GM19438 (cell line): ENCODE measurements at regions not wholly inside any gene's neighbourhood (a gene's known extent, or its start where the extent isn't known, plus 50 kb on each side); places are given as distances from the start of the nearest gene placed in this dataset.
A peak's percentile ranks its signal among the peaks of the same experiment; 100 is the strongest.
"Not testable (repeated sequence)": the region's sequence is repeated elsewhere in the genome, so short reads cannot be mapped to it uniquely, and the experiment has no call there.

Experiments
- ATAC-seq: cut with Tn5 transposase; IDR thresholded peaks from one replicate; pipeline ENCODE4 v1.9.1; 2021; ENCODE audit warnings: low read depth; ENCODE audit not compliant: unreplicated experiment

DNA sequence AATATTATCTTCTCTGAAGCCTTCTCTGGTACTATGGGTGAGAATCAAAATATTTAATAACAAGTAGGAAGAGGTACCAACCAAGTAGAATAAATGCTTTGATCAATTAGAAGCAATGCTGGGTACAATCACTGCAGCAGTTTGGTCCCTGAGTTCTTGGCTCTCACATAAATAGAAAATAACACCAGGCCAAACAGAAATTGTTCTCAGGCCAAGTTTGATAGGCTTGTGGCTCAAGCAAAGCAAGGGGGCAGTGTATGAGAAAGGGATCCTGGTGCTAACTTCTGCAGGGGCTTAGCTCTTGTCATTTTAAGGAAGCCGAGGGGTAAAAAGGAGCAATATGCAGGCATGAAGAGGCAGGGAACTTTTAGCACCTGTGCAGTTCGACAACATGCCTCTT lies 146.8 kb upstream of the TMEM229A start:
- no peak for ATAC-seq

DNA sequence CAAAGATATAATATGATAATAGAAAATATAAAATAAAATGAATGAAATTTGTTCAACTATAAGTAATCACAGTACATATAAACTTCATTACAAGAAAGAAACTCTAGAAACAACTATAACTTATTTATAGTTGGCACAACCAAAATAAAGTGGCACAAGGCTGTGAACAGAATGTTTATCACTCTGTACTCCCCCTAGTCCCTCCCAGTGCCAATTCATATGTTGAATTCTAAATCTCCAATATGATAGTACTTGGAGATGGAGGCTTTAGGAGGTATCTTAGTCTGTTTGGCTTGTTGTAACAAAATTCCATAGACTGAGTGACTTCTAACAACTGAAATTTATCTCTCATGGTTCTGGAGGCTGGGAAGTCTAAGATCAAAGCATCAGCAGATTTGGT lies 145.0 kb upstream of the TMEM229A start:
- ATAC-seq: no peak

DNA sequence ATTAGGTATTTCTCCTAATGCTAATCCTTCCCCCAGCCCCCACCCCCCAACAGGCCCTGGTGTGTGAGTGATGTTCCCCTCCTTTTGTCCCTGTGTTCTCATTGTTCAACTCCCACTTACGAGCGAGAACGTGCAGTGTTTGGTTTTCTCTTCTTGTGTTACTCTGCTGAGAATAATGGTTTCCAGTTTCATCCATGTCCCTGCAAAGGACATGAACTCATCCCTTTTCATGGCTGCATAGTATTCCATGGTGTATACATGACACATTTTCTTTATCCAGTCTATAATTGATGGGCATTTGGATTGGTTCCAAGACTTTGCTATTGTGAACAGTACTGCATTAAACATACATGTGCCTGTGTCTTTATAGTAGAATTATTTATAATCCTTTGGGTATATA lies 138.9 kb upstream of the TMEM229A start:
- not testable (repeated sequence) for ATAC-seq

DNA sequence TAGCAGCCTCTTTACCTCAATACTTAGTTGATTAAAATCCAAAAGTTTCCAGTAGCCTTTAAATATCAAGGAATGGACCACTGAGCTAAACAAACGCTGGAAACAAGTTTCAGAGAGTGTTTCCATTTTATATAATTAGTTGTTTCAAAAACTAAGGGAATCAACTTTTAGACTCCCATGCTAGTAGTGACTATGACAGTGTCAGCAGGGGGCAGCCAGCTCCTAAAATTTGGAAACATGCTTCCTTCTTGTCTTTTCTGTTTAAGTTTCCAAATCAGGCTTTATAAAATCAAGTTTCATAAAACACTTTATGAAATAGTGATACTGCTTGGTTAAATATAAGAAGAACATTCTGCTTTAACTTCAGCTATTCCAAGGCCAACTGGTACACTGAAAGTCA lies 138.2 kb upstream of the TMEM229A start:
- ATAC-seq: no peak

DNA sequence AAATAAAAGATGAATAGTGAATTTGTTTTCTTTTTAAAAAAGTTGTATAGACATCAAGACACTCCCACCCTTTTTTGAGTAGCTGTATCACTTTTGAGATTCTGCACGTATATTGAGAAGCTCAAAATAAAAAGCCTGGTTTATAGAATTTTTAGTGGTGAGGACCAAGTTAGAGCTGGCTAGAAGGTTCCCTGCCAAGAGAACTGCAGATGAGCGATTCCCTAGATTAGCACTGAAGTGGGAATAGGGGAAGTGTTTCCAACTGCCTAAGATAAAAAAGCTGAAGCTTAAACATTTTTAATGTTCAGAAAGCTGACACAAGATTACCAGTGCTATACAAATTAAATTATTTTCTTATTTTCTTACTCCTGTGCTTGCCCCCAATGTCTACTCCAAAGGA lies 135.7 kb upstream of the TMEM229A start:
- no peak for ATAC-seq

DNA sequence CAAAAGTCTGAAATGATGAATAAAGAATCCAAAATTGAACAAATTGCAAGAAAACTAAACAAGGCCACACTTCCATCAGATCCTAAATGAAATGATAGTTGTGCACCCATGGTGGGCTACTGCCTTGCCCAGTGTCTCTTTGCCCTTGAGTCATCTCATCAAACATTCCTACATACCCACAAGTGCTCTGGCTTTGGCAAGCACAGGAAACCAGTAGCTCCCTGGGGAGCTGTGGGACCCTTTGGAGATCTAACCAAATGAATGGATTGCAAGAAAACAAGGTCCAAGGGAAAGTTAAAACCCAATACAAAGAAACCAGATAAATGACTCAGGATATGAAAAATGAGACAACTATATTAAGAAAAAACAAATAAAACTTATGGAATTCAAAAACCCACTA lies 129.8 kb upstream of the TMEM229A start:
- ATAC-seq: no peak

DNA sequence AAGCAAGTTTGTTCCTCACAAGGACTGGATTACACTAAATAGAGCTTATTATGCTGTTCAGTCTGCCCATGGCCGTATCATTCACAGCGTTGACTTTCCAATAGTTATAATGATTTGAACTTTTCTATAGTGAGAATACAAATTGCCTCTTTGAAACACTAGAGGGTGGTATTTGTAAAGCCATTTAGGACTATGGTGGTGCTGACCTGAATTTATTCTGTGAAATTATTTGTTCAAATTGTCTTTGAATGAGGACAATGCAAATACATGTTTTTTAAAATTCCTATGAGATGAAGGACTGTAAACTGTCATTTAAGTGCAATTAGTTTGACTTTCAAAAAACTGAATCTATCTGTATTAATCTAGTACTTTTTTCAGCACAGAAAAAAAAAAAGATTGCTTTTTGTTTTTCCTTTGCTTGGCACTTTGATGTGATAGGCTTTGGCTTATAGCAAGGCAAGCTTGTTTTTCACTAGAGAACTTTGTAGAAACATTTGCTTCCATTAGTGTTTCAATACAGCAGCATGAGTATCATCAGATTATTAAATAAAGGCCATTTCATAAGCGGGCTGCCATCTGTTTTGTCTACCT lies 122.7 kb upstream of the TMEM229A start:
- ATAC-seq: no peak

DNA sequence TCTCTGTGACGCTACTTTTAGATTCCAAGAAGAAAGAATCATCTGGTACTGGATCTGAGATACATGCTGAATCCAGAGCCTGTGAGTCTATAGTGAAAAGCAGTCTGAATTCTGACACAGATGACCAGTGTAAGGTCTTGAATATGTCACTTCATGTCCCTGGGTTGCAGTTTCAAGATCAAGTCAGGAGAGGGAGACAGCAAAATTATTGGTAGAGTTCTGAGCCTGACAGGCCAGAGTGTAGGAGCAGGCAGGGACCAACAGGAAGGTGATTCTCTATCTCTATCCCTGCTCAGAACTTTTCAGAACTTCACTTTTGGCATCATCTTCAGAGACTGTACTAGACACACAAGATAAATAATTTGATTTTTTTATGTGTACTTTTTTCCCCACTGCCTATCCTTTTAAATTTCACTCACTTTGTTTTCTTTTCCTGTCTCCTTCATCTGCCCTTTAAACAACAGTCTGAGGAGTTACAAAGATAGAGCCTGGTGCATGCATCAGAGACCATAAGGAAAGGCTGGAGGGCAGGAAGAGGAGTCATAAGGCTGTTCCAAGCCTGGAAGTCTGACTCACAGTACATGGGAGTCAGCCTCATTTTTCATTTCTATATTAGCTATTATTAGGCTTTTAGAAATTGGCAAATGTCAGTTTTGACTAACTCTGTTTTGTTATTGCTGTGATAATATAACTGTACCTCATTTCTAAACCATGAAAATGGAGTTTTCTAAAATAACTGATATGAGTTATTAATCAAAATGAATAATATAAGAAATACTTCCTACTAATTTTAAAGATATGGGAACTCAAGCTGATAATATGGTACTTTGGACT lies 120.2 kb upstream of the TMEM229A start:
- peak; percentile 82 for ATAC-seq

DNA sequence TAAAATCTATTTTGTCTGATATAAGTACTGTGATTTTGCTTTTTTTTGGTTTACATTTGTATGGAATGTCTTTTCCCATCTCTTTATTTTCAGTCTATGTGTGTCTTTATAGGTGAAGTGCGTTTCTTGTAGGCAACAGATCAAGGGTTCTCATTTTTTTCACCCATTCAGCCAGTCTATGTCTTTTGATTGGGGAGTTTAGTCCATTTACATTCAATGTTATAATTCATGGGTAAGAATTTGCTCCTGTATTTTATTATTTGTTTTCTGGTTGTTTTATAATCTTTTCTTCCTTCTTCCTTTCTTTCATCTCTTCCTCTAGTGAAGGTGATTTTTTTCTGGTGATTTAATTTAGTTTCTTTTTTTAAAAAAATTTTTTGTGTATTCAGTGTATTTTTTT lies 104.8 kb upstream of the TMEM229A start:
- no peak for ATAC-seq

DNA sequence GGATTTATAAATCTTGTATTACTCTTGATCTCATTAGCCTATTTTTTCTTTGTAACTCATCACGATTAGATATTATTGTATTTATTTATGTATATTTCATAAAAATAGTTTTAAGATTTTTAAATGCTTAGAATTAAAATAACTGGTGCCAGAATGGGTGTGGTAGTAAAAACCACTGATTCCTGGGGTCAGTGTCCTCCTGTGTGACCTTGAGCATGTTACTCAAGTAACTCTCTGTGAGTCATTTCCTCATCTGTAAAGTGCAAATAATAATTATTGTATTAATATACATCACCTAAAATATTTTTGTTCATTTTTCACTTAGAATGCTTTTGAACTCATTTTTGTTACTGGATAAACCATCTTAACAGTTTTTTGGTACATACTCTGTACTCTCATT lies 91.3 kb upstream of the TMEM229A start:
- no peak for ATAC-seq

DNA sequence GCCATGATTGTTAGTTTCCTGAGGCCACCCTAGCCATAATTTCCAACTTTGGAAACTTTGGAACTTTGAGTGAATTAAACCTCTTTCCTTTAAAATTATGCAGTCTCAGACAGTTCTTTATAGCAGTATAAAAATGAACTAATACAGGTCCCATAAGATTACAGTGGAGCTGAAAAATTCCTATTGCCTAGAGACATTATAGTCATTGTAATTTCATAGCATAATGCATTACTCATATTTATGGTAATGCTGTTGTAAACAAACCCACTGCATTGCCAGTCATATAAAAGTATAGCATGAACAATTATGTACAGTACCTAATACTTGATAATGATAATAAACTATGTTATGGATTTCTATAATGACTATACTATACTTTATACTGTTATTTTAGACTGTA lies 88.0 kb upstream of the TMEM229A start:
- no peak for ATAC-seq

DNA sequence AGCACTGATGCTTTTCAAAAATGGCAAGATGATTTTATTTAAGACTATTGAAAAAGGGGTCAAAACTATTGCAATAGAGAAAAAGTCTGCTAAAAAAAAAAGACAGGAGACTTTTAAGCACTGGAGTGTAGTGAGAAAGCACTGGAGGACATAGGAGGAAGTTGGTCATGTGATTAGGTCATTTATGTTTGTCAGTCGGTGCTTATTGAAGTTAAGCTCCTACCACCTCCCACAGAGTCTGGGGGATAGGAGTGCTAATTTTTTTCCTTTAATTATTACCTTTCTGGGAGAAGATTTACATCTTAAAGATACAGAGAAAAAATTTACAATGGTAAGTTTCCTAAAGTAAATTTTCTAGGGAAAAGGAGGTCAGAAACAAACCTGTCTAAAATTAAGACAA lies 80.2 kb upstream of the TMEM229A start:
- no peak for ATAC-seq

DNA sequence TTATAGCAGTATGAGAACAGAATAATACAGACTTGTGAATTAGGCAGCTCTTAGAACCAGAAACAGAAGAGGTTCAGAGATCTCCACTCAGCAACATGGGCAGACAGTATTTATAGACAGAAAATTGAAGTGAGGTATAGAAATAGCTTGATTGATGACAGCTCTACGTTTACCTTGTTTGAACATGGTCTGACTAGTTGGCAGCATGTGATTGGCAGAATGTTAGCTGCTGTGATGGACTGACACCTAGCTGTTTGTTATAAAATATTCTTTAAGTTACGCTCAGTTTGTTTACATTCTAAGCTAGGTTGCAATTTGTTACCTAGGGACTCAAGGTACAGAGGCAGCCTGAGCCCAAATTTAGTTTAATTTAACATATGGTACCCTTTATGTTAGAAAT lies 73.7 kb upstream of the TMEM229A start:
- no peak for ATAC-seq

DNA sequence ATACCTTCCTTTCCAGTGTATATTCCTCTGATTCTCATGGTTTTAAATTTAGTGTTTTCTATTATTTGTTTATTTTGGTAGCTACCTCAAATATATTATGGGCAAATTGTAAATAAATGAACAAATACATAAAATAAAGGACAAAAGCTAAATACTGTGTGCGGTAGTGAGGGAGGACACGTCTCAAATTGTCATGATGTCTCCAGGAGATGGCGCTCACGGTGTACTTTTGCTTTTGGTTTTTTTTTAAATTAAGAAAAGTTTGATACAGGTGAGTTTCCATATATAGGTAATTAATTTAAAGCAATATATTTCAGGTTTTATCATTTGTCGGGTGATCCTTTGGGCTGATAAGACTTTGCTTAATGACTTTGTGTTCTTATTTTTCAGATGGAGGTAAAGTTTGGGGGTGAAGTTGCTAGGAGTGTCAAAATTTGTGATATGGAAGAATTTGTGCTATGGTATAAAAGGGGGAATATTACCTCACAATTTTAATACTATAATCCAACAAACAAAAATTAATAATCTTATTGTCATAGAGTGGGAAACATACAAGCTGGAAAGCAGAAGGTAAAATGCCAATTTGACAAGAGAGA lies 68.4 kb upstream of the TMEM229A start:
- ATAC-seq: no peak

DNA sequence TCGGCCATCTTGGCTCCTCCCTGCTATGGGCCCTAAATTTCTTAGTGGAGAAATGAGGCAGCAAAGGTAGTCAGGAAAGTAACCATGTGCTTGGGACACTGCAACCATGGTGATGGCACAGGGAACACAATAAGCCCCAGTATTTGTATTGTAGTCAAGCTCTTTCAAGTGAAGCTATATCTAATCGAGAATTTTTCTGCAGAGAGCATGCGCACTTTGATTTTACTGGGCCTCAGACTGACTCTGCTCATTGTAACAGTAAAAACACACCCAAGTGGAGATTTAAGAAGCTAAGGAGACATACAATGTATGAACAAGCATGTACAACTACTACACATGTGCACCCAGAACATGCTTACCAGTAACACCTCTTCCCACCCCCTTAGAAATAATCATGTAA lies 67.3 kb upstream of the TMEM229A start:
- no peak for ATAC-seq

DNA sequence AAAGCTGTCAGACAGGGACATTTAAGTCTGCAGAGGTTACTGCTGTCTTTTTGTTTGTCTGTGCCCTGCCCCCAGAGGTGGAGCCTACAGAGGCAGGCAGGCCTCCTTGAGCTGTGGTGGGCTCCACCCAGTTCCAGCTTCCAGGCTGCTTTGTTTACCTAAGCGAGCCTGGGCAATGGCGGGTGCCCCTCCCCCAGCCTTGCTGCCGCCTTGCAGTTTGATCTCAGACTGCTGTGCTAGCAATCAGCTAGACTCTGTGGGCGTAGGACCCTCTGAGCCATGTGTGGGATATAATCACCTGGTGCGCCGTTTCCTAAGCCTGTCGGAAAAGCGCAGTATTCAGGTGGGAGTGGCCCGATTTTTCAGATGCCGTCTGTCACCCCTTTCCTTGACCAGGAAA lies 66.7 kb upstream of the TMEM229A start:
- not testable (repeated sequence) for ATAC-seq

DNA sequence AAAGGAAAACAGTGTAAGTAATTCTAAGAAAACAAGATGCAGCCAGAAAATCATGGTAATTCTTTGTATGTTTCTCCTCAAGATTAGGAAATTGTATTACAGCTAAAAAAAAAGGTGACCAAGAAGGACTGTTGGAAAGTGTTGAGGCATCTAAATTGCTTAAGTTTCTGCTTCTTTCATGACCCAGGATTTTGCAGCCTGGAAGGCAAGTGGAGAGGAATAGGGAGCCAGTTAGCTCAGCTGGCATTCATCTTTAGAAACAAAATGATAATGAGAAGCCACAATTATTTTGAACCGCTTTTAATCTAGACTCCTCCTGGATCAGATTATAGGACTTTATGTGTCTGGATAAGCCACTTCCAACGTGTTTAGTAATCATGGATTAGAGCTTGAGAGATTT lies 56.8 kb upstream of the TMEM229A start:
- ATAC-seq: no peak

DNA sequence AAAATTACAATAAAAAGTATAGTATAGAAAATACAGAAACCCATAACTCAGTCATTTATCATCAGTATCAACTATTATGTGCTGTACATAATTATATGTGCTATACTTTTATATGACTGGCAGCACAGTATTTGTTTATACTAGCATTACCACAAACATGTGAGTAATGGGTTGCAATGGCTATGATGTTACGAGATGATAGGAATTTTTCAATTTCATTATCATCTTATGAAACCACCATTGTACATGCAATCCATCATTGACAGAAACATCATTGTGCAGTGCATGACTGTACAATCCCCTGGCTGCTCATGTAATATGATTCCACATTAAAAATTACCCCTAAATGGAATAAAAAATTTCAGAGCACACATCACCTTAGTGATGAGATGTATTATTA lies 55.7 kb upstream of the TMEM229A start:
- ATAC-seq: no peak

DNA sequence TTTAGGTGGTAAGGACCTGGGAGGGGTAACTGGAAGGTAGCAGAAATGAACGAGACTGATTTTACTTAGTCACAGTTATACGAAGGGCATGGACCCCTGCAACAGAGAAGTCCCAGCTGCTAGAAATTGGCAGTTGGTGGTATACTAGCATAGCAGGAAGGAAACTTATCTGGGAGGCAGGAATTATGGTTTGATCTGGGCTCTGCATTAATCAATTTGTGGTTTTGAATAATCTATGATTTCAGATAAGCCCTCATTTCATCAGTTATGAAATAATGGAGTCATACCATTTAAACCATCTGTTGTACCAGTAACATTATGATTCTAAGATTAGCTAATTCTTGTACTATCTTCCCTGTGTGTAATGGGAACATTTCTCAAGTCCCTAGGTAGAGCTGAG lies 54.0 kb upstream of the TMEM229A start:
- no peak for ATAC-seq

DNA sequence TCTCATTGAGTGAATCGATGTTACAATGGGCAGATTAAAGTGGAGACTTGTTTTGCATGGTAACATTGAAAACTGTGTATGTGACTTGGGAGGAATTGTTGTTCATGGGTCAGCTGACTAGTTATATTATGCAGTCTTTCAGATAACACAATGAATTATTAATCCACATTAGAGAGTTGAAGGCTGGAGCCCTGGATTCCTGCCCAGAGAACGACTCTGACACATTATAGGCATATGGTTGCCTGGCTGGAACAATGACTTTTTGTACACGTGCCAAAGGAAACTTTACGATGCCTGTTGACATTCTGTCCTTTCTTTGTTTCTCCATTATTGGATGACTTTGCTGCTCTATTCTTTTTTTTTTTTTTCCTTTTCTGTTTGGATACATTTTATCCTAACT lies 52.3 kb upstream of the TMEM229A start:
- ATAC-seq: no peak

DNA sequence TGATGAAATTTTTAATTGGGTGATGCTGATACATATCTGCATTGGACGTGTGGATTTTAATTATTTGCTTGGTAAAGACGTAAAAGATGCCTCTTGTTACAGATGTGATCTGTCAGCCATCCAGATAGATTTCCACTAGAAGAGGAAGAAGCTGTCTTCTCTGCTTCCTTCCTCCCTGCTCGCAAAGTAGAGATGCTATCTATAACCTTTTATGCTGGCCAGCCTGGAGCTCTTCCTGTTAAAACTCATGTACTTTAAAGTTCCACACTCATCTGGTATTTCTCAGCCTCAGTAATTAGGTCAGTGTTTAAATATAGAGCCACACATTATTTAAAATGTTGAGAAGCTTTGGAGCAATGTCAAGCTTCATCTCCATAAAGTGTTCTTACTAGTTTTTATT lies 51.2 kb upstream of the TMEM229A start:
- no peak for ATAC-seq
